HS-27A (cell line): ENCODE measurements at regions not wholly inside any gene's neighbourhood (a gene's known extent, or its start where the extent isn't known, plus 50 kb on each side); places are given as distances from the start of the nearest gene placed in this dataset.

Experiments used
- DNase-seq: peaks from one replicate; pipeline ENCODE4 v3.0.0-alpha.2; 2012; ENCODE audit warnings: low read depth, missing footprints

DNA sequence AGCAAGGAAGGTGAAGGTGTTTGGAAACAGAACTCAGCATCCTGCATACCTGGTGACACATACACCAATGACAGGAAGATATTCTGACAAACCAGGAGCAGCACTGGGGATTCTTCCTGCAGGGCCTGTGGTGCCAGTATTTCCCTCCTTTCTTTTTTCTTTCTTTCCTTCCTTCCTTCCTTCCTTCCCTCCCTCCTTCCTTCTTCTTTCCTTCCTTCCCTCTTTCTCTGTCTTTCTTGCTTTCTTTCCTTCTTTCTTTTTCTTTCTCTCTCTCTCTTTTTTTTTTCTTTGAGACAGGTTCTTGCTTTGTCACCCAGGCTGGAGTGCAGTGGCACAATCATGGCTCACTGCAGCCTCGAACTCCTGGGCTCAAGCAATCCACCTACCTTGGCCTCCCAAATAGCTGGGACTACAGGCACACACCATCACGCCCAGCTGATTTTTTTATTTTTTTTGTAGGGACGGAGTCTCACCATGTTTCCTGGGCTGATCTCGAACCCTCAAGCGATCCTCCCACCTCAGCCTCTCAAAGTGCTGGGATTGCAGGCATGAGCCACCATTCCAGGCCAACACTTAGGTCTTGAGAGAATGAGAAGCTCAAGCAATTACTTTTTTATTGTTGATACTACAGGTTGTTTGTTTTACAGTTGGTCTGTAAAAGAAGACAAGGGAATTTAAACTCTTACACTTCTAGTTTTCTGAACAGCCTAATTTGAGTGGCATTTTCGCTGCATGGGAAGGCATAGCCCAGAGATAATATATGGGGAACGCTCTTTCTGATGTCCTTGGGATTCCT is 54.7 kb upstream of the GATA6 start:
- DNase-seq, result no peak

DNA sequence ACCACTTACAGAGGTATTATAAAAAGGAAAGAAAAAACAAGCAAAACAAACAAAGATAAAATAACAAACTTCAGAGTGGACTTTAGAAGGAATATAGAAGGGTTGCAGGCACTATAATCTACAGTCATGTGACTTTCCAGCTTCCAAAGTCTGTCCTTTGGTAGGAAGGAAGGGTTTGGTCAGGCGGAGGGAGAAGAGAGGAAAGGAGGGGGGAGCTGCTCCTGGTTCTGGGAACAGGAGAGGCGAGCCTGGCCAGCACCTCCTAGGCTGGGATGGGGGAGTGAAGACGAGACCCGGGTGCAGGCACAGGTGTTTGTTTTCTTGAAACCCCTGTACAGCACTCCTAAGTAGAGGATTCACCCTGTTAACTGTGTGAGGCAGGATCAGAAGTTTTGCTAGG is 53.8 kb upstream of the GATA6 start:
- no peak for DNase-seq
